ENCODE measurements at regions not wholly inside any gene's neighbourhood (a gene's known extent, or its start where the extent isn't known, plus 50 kb on each side); places are given as distances from the start of the nearest gene placed in this dataset.

DNA sequence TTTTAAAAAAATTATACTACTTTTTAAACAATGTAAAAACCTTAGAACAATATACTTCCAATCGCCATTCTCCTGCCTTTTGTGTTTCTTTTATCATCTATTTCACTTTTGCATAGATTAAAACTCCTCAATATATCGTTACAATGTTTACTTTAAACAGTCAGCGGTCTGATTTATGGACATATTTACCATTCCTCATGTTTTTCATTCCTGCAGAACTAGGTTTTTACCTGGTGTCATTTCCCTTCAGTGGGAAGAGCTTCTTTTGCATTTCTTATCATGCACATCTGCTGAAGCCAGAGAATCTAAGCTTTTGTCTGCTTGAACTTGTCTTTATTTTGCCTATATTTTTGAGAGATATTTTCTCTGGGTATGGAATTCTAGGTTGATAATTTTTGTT lies 277.4 kb upstream of the PLXNA2 start:
- TF ChIP-seq CTCF (IDR thresholded peaks at IDR 0.05): no peak
- no peak for TF ChIP-seq POLR2A (IDR thresholded peaks at IDR 0.05)
